ENCODE measurements at regions not wholly inside any gene's neighbourhood (a gene's known extent, or its start where the extent isn't known, plus 50 kb on each side); places are given as distances from the start of the nearest gene placed in this dataset.
A peak's percentile ranks its signal among the peaks of the same experiment; 100 is the strongest.

GRCh38 chr1:209404577-209404976 lies 178.9 kb upstream of the CAMK1G start:
- no peaks in the 10 kb centered on the region for H3K36me3 ChIP-seq (ENCODE audit: control insufficient read depth in 2 of 2, insufficient read depth in 1 of 2, low read length in 2 of 2)
- 0 out of 2 replicates have a peak, but pooled peaks cover 2% of the 10 kb centered on the region for H3K4me1 ChIP-seq (ENCODE audit: control insufficient read depth, insufficient read depth, low read length)
- TF ChIP-seq ZNF791 (tag by site-specific recombination; IDR thresholded peaks at IDR 0.05) (no peak), ZNF560 (tag by site-specific recombination; IDR thresholded peaks at IDR 0.05; ENCODE audit: borderline replicate concordance) (no peak), PRDM6 (tag by site-specific recombination; IDR thresholded peaks at IDR 0.05) (no peak), HOXC10 (CRISPR knock-in tag; IDR thresholded peaks at IDR 0.05) (no peak), ZNF37A (tag by site-specific recombination; IDR thresholded peaks at IDR 0.05) (no peak), ZNF175 (tag by site-specific recombination; IDR thresholded peaks at IDR 0.05) (no peak), ZNF521 (tag by site-specific recombination; IDR thresholded peaks at IDR 0.05) (no peak), ZNF24 (tag by site-specific recombination; IDR thresholded peaks at IDR 0.05) (no peak)
- CTCF ChIA-PET: interaction anchor here (2.0 kb wide), 1 partner anchor 50 kb away, joined by 5 read pairs; no protein-coding TSS in a partner anchor
- no peaks in the 10 kb centered on the region for H3K9me3 ChIP-seq (ENCODE audit: control insufficient read depth, insufficient read depth, low read depth, low read length)
- H3K4me3 ChIP-seq (ENCODE audit: low read depth, low read length): no peak overlapping the region
- POLR2A ChIA-PET: no interaction called here
- H3K27ac ChIP-seq (ENCODE audit: extremely low read depth, low read depth, low read length): no peak overlapping the region

- no peak overlapping the region for H3K27ac ChIP-seq (ENCODE audit: extremely low read depth, low read depth, low read length)
- 0 out of 2 replicates have a peak, but pooled peaks cover 2% of the 10 kb centered on the region for H3K4me1 ChIP-seq (ENCODE audit: control insufficient read depth, insufficient read depth, low read length)
- CTCF ChIA-PET: interaction anchor here (0.7 to 2.0 kb wide), 4 partner anchors 22 to 156 kb away, joined by 3 to 5 read pairs (median 4); no protein-coding TSS in a partner anchor
- POLR2A ChIA-PET: no interaction called here
- H3K4me3 ChIP-seq (ENCODE audit: low read depth, low read length): no peak overlapping the region; the same call in 1 of the 2 replicates
- no peaks in the 10 kb centered on the region for H3K36me3 ChIP-seq (ENCODE audit: control insufficient read depth in 2 of 2, insufficient read depth in 1 of 2, low read length in 2 of 2)
- no peaks in the 10 kb centered on the region for H3K9me3 ChIP-seq (ENCODE audit: control insufficient read depth, insufficient read depth, low read depth, low read length)
- TF ChIP-seq PRDM4 (tag by site-specific recombination; IDR thresholded peaks at IDR 0.05) (no peak), PRDM10 (tag by site-specific recombination; IDR thresholded peaks at IDR 0.05) (peak; percentile 67; the same call in 1 of the 2 replicates)
Measured at GRCh38 chr1:209405183-209405814, 178.2 kb upstream of the CAMK1G start.

- Histone ChIP-seq H3K4me3 (ENCODE audit: low read depth, low read length) (no peak overlapping the region), H3K9me3 (ENCODE audit: control insufficient read depth, insufficient read depth, low read depth, low read length) (no peaks in the 10 kb centered on the region), H3K36me3 (ENCODE audit: control insufficient read depth in 2 of 2, insufficient read depth in 1 of 2, low read length in 2 of 2) (no peaks in the 10 kb centered on the region), H3K4me1 (ENCODE audit: control insufficient read depth, insufficient read depth, low read length) (0 out of 2 replicates have a peak, but pooled peaks cover 2% of the 10 kb centered on the region), H3K27ac (ENCODE audit: extremely low read depth, low read depth, low read length) (no peak overlapping the region)
- ChIA-PET POLR2A (no interaction called here), CTCF (interaction anchor here (0.6 to 1.3 kb wide), 2 partner anchors 22 to 157 kb away, joined by 4 read pairs; no protein-coding TSS in a partner anchor)
- TF ChIP-seq SP3 (tag by site-specific recombination; IDR thresholded peaks at IDR 0.05): no peak
- no peak for TF ChIP-seq ZNF157 (tag by site-specific recombination; IDR thresholded peaks at IDR 0.05)
- no peak for TF ChIP-seq ZNF37A (tag by site-specific recombination; IDR thresholded peaks at IDR 0.05)
- TF ChIP-seq ZNF362 (tag by site-specific recombination; IDR thresholded peaks at IDR 0.05): no peak
- TF ChIP-seq ZNF610 (tag by site-specific recombination; IDR thresholded peaks at IDR 0.05; ENCODE audit: borderline replicate concordance): no peak
- no peak for TF ChIP-seq AEBP2 (tag by site-specific recombination; IDR thresholded peaks at IDR 0.05; ENCODE audit: borderline replicate concordance)
- TF ChIP-seq ZNF19 (tag by site-specific recombination; IDR thresholded peaks at IDR 0.05; ENCODE audit: low read depth): no peak
- TF ChIP-seq KLF8 (tag by site-specific recombination; IDR thresholded peaks at IDR 0.05): no peak
- TF ChIP-seq ZNF324 (tag by site-specific recombination; IDR thresholded peaks at IDR 0.05): no peak
Measured at GRCh38 chr1:209406168-209406567, 177.3 kb upstream of the CAMK1G start.
